Adrenal gland (tissue), 5 donors: ENCODE measurements at regions not wholly inside any gene's neighbourhood (a gene's known extent, or its start where the extent isn't known, plus 50 kb on each side); places are given as distances from the start of the nearest gene placed in this dataset.

Source experiments
- POLR2A ChIP-seq, 2 donors: fragments of 450-650 bp; IDR thresholded peaks; one replicate each; pipeline ENCODE4 v1.6.1; 2017; ENCODE audit warnings: antibody characterized with exemption in 2 of 2, mild to moderate bottlenecking in 2 of 2, moderate library complexity in 1 of 2
- TF ChIP-seq, protein P1 (sequence below), 6 experiments: fragments of 450-650 bp in 4 of 6; fragments of 200-600 bp in 2 of 6; sonication (generic) in 1 of 6; IDR thresholded peaks; 1 replicate in 5 of 6; 2 replicates in 1 of 6; pipeline versions ENCODE4 v1.5.1 to v1.8.0; 2016 to 2021; ENCODE audit warnings: antibody characterized with exemption in 6 of 6, mild to moderate bottlenecking in 2 of 6, moderate library complexity in 1 of 6
- donor health status: DM: no; HTN: no; CAD: no.

DNA sequence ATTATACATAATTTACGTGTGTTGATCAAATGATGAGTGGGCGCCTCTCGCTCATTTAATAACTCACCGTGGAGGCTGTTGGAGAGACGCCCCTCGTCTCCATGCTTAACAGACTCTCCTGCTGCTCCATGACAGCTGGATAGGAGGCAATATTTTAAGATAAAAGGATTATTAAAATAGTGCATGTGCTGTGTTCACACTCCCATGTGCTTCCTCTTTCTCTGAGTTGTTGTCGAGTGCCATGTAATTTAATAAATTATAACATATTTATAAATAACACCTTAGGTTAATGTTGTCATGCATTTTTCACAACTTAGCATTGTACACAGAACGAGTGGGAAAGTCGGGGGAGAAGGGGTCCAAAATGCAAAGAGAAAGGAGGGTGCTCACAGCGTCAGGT lies 161.4 kb upstream of the TSHZ3 start:
- TF ChIP-seq, protein P1, sequence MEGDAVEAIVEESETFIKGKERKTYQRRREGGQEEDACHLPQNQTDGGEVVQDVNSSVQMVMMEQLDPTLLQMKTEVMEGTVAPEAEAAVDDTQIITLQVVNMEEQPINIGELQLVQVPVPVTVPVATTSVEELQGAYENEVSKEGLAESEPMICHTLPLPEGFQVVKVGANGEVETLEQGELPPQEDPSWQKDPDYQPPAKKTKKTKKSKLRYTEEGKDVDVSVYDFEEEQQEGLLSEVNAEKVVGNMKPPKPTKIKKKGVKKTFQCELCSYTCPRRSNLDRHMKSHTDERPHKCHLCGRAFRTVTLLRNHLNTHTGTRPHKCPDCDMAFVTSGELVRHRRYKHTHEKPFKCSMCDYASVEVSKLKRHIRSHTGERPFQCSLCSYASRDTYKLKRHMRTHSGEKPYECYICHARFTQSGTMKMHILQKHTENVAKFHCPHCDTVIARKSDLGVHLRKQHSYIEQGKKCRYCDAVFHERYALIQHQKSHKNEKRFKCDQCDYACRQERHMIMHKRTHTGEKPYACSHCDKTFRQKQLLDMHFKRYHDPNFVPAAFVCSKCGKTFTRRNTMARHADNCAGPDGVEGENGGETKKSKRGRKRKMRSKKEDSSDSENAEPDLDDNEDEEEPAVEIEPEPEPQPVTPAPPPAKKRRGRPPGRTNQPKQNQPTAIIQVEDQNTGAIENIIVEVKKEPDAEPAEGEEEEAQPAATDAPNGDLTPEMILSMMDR (IDR thresholded peaks at IDR 0.05) = no peak
- no peak for TF ChIP-seq POLR2A (IDR thresholded peaks at IDR 0.05)
